ENCODE measurements at regions not wholly inside any gene's neighbourhood (a gene's known extent, or its start where the extent isn't known, plus 50 kb on each side); places are given as distances from the start of the nearest gene placed in this dataset.

- TF ChIP-seq CTCF (IDR thresholded peaks at IDR 0.05): no peak
- TF ChIP-seq POLR2A (IDR thresholded peaks at IDR 0.05): no peak
Measured at GRCh38 chrY:21169821-21170220, 341.3 kb upstream of the RBMY1B start.

Measured in prostate gland (tissue), 2 donors.